H1 (cell line): ENCODE measurements at regions not wholly inside any gene's neighbourhood (a gene's known extent, or its start where the extent isn't known, plus 50 kb on each side); places are given as distances from the start of the nearest gene placed in this dataset.
"Not testable (repeated sequence)": the region's sequence is repeated elsewhere in the genome, so short reads cannot be mapped to it uniquely, and the experiment has no call there.

ENCODE experiments used
- BRCA1 ChIP-seq: IDR thresholded peaks from 2 replicates; pipeline ENCODE4 v1.6.1; 2012; ENCODE audit warnings: low read depth, low read length, improper control_type of control experiment
- CREB1 ChIP-seq: IDR thresholded peaks from 2 replicates; pipeline ENCODE4 v1.6.1; 2012; ENCODE audit warnings: inconsistent platforms
- CTCF ChIP-seq, 3 experiments: IDR thresholded peaks; 1 replicate in 2 of 3; 2 replicates in 1 of 3; pipeline versions ENCODE4 v1.5.1 to v1.6.1; 2011; ENCODE audit warnings: low read length in 3 of 3, mild to moderate bottlenecking in 3 of 3, inconsistent platforms in 2 of 3, low read depth in 1 of 3, moderate library complexity in 1 of 3; ENCODE audit not compliant: insufficient read depth in 1 of 3; ENCODE audit errors: control extremely low read depth in 1 of 3

GRCh38 chr9:65386191-65386590 is 101.2 kb upstream of the FOXD4L5 start:
- not testable (repeated sequence) for TF ChIP-seq CREB1; CTCF (IDR thresholded peaks at IDR 0.05; ENCODE audit: control extremely low read depth in 1 of 3, insufficient read depth in 1 of 3, low read depth in 1 of 3, low read length in 3 of 3); BRCA1
